Stimulated activated CD8-positive, alpha-beta memory T cell treated with anti-CD3 and anti-CD28 coated beads, Interleukin-15, amount 100 ng/mL, for 24 hours (primary cell): ENCODE measurements at regions not wholly inside any gene's neighbourhood (a gene's known extent, or its start where the extent isn't known, plus 50 kb on each side); places are given as distances from the start of the nearest gene placed in this dataset.

Source experiments
- DNase-seq: peaks from one replicate; pipeline ENCODE4 v3.0.0-alpha.2; 2020; ENCODE audit warnings: low read depth

DNA sequence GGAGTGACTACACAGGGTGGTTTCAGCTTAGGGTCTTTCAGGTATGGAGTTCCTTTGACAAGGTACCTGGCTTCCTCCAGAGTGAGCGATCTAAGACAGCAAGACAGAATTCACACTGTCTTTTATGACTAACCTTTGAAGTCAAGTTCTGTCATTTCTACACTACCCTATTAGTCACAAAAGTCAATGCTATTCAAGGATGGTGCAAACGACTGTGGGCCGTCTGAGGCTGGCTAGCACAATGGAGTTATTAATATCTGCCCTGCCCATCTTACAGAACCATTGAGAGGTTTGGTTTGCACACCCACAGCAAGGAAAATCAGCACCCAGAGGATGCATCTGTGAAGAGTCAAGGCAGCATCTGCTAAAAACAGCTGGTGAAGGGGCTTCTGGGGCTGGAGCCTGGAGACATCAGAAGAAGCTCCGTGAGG lies 62.9 kb upstream of the XCR1 start:
- no peak for DNase-seq

DNA sequence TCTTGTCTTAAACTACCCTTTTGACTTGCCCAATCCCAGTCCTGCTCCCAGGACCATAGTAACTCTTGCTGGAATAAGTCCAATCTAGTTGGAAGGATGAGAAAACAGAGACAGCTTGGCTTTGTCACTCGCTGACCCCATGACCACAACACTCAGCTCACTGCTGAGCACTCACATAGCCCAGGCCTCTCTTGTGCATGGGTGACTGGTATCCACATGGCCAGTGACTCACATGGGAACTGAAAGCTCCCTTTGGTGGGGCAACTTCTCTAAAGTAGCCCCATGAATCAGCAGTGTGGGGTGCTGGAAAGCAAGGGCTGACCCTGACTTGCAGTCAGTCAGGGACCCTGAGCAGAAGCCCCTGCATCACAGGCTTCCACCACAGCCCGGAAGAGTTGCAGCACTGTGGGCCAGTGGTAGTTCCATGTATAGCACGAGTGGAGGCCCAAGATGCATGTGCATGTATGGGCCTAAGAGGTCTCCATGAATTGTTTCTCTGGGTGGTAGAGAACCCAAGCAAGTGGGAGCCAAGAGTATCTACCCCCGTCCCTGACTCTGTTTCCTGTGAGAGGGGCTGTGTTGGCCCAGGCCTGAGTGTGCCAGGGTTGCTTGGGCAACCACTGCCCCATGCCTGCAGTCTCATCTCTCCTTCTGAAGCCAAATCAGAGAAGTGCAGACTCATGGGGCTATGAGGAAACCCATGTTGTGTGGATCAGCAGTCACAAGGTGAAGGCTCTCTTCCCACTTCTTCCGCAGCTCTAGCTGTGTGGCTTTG lies 62.1 kb upstream of the XCR1 start:
- DNase-seq, result no peak

DNA sequence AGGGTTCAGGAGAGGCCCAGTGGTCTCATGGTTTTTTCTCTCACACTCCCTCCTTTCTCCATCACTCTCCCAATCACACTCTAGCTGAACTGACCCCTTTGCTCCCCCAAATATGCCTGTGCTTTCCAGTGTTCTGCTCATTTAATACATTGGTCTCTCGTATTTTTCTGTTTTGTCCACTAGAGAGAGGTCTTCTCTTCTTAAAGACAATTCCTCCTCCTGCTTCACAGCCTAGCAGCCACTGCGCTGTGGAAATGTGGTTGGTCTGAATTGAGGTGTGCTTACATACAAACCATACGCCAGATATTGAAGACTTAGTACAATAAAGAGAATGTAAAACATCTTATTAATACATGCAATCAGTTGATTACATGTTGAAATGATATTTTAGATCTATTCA lies 60.6 kb upstream of the XCR1 start:
- no peak for DNase-seq

DNA sequence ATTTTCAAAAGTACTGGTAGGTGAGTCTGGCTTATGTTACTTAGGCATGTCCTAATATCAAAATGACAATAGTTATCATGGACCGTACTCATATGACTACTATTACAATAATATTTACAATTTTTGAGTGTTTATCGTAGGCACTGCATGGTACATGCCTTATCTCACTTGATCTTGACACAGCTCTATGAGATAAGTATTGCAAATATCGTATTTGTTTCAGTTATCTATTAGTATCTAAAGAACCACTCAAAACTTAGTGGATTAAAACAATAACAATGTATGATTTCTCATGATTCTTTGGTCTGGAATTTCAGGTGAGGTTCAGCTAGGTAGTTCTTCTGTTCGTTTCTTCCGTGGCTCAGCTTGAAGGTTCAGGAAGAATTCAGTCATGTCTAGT lies 59.7 kb upstream of the XCR1 start:
- no peak for DNase-seq

DNA sequence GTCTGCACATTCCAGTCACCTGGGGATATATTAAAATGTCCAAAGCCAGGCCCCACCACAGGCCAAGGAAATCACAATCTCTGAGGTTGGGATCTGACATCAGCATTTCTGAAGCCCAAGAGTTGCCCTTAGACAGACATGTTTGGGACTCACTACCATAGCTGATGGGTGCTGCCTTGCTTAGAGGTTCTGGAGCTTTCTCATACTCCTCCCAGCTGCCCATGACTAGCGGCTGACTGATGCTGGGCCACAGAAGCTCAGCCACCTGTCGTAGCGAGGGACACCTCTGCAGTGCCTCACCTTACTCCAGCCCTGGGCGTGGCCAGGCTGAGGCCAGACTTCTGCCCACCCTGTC lies 58.8 kb upstream of the XCR1 start:
- no peak for DNase-seq

DNA sequence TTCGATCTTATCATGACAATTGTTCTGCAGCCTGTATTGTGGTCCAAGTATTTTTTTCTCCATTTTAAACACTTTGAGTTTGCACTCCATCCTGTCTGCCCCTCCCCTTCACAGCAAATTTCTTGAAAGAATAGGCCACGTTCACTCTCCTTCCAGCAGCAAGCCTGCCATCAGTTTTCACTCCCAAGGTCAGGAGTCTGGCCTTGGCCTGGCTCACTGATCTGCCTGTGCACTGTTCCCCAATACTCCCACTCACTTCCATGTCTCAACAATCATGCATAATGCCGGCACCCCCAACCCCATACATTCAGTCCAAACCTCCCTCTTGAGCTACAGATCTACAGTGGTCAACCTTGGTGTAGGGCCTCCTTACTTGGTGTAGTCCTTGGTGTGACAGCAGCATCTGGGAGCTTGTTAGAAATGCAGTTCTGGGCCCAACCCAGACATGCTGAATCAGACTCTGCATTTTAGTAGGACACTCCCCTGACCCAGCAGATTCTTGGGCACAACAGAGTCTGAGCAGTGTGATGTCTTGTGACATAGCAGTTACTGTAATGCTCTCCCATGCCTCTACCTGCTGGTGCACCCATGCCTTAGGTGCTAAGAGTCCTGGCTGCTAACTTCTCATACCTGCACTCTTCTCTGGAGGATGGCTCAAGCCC lies 58.3 kb upstream of the XCR1 start:
- no peak for DNase-seq

DNA sequence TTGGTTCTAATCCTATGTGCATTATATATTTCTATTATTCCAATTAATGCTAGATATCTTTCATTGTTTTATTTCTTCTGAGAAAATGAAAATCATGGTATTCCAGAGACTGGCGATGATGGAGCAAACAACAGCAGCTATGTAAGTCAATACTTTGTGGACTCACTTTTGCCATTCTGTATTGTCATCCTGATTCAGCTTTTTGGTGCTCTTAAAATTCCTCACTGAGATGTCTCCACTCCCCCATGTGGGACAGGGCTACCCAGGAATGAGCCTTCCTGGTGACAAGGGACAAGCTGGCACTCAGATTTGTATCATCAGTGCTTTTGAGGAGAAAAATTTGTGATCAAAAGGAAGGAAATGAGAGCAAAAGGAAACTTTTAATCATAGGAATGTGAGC lies 56.7 kb upstream of the XCR1 start:
- DNase-seq, result no peak

DNA sequence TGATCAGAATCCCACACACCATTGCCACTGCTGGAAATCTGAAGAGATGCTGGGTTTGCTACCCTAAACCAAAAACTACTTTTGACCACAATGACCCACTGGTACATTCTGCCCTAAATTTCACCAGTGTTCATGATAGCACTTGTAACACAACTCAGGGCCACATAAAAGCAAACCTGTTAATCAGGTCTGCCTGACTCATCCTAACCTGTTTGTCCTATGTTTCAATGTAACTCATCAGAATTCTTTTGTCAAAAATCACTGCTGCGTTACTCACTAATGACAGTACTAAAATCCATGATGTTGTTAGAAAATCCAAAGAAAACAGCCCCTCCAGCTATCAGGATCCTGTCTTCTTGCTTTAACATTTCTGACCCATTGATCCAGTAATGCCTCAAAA lies 55.6 kb upstream of the XCR1 start:
- DNase-seq, result no peak

DNA sequence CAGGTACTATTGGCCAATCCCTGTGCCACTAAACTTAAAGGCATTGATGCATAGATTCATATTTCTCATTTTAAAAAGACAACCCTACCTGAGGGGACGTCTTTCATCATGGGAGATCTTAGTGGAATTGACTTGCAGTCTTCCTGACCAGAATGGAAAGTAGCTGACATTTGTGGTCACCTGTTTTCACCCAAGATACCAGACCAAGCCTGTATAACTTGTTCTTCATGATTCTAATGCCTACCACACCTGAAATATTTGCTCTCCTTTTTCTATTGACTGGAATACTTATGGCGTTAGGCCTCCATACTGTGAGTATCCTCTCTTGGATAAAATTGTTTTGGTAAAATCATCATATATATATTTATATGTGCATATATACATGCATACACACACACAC lies 54.7 kb upstream of the XCR1 start:
- no peak for DNase-seq

DNA sequence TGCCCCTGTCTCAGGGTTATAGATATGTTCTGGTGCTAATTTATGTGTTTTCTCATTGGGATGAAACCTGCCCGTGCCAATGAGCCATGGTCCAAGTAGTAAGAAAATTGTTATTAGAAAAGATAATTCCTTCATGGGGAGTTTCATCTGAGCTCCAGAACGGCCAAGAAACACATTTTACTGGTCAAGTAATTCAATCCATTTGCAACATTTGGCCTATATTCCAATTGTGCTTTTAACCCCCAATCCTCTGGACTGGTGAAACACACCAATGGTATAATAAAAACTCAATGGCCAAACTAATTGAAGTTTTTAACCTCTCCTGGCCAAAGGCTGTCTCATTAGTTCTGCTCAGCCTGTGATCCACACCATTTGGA lies 53.7 kb upstream of the XCR1 start:
- no peak for DNase-seq

DNA sequence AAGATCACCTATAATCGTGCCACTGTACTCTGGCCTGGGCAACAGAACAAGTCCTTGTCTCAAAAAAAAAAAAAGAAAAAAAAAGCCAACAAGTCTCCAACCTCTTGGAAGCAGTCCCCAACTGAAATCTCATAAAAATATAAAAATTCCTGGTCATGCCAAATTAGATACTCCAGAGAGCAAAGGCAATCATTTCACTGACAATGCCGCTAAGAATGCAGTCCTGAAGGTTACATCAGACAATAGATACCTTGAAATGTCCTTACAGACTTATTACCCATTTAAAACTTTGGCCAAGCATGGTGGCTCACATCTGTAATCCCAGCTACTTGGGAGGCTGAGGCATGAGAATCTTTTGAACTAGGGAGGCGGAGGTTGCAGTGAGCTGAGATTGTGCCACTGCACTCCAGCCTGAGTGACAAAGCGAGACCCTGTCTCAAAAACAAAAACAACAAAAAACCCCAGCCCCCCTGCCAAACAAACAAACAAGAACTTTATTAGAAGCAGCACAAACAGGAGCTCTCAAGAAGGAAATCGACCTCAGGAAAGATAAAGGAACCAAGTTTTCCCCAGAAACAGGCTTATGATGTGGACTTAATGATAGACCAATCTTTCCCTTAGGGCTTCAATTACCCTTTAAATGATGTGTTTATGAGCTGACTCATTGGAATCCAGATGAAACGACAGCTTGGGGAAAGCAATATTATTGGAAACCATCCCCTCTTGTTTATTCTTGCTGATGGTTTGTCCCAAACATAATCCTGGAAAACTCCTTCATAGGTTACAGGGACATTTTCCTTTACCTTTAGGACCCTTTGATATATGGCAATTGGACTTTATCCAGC lies 53.1 kb upstream of the XCR1 start:
- no peak for DNase-seq

DNA sequence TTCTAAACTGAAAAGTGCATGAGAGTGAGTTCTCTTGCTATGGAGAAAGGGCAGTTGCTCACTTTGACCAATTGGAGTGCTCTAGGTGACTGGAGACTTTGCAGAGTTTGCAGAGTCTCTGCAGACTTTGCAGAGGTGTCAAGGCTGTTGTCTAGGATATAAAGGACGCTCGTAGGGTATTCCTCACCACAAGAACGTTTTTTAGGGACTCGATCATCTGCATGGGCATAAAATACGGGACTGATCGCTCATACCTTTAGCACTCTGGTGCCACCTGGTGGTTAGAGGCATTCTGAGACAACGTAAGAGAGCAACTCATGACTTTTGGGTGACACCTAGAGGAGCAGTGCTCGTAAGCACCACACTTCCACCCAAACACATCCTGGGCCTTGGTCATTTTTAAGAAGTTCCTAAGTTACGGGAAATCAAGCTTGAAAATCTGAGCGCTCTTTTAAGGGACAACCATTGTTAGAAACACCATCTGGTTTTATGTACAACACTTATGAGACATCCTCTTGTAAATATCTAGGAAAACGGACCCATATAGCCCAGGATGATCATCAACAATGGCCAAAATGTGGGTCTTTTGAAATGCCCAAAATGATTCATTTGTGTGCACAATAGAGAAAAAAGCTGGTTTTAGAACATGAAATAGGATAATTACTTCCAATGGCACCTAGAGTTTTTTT lies 51.6 kb upstream of the XCR1 start:
- DNase-seq, result peak; percentile 71
